Osteoblast (primary cell): ENCODE measurements at regions not wholly inside any gene's neighbourhood (a gene's known extent, or its start where the extent isn't known, plus 50 kb on each side); places are given as distances from the start of the nearest gene placed in this dataset.
"Not testable (repeated sequence)": the region's sequence is repeated elsewhere in the genome, so short reads cannot be mapped to it uniquely, and the experiment has no call there.

ENCODE experiments used
- DNase-seq: peaks from one replicate; pipeline ENCODE4 v3.0.0; 2011; ENCODE audit warnings: low spot score, mixed read lengths; ENCODE audit not compliant: insufficient read length; ENCODE audit errors: missing footprints
- H2AFZ ChIP-seq: 2 replicates; pipeline ENCODE4 v1.6.0; 2011; ENCODE audit warnings: mild to moderate bottlenecking, low read length
- H3K27ac ChIP-seq: 2 replicates; pipeline ENCODE4 v1.5.1; 2011; ENCODE audit warnings: mild to moderate bottlenecking, low read depth, low read length, moderate library complexity
- H3K27me3 ChIP-seq: 2 replicates; pipeline ENCODE4 v1.6.0; 2012; ENCODE audit warnings: mild to moderate bottlenecking, control low read depth, inconsistent platforms, low read length, moderate library complexity; ENCODE audit not compliant: insufficient read depth
- H3K36me3 ChIP-seq: 2 replicates; pipeline ENCODE4 v1.5.1; 2011; ENCODE audit warnings: mild to moderate bottlenecking, low read length, control low read depth, moderate library complexity; ENCODE audit not compliant: insufficient read depth
- H3K4me1 ChIP-seq: 2 replicates; pipeline ENCODE4 v1.5.1; 2011; ENCODE audit warnings: mild to moderate bottlenecking, low read length, control low read depth, moderate library complexity; ENCODE audit not compliant: insufficient read depth
- H3K4me2 ChIP-seq: 2 replicates; pipeline ENCODE4 v1.6.0; 2011; ENCODE audit warnings: mild to moderate bottlenecking, low read length; ENCODE audit not compliant: insufficient read depth
- H3K4me3 ChIP-seq: fragments of 200-600 bp; sonication (generic); 3 replicates; pipeline ENCODE4 v1.5.1; 2012; ENCODE audit warnings: mild to moderate bottlenecking, low read length, inconsistent platforms; ENCODE audit not compliant: insufficient read depth
- H3K79me2 ChIP-seq: 2 replicates; pipeline ENCODE4 v1.6.0; 2012; ENCODE audit warnings: mild to moderate bottlenecking, low read length, control low read depth, inconsistent platforms; ENCODE audit not compliant: insufficient read depth
- H3K9me3 ChIP-seq: 2 replicates; pipeline ENCODE4 v1.5.1; 2011; ENCODE audit warnings: low read depth, low read length, control low read depth
- H4K20me1 ChIP-seq: 2 replicates; pipeline ENCODE4 v1.6.0; 2012; ENCODE audit warnings: mild to moderate bottlenecking, low read length, control low read depth; ENCODE audit not compliant: insufficient read depth
- TF ChIP-seq, protein P1 (sequence below): IDR thresholded peaks from 2 replicates; pipeline ENCODE4 v1.5.1; 2011; ENCODE audit warnings: mild to moderate bottlenecking, low read depth, low read length, moderate library complexity; ENCODE audit errors: extremely low read depth

DNA sequence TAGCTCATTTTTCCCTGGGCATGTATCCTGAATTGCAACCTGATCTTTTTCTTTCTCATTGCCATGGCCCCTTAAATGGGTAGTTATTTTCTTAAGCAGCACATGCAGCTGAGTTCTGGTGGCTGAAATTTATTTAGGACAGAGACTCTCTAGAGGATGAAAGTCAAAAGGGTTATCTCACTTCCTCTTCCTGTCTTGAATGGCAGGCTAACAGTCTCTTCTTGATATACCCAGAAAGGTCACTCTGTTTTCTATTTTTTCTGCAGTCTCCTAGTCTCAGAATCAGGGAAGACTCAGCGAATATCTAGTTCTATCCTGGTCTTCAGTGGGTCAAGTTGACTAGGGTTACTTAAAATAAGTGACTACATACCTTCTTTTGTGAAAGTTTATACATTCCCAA lies 243.3 kb downstream of the EPHA7 start:
- no peaks in the 10 kb centered on the region for H3K27me3 ChIP-seq
- no peak overlapping the region for H3K4me3 ChIP-seq
- no peak overlapping the region for H3K4me2 ChIP-seq
- H3K79me2 ChIP-seq = no peaks in the 10 kb centered on the region
- H3K9me3 ChIP-seq = no peaks in the 10 kb centered on the region
- H3K36me3 ChIP-seq = no peaks in the 10 kb centered on the region
- H4K20me1 ChIP-seq = no peaks in the 10 kb centered on the region
- TF ChIP-seq, protein P1, sequence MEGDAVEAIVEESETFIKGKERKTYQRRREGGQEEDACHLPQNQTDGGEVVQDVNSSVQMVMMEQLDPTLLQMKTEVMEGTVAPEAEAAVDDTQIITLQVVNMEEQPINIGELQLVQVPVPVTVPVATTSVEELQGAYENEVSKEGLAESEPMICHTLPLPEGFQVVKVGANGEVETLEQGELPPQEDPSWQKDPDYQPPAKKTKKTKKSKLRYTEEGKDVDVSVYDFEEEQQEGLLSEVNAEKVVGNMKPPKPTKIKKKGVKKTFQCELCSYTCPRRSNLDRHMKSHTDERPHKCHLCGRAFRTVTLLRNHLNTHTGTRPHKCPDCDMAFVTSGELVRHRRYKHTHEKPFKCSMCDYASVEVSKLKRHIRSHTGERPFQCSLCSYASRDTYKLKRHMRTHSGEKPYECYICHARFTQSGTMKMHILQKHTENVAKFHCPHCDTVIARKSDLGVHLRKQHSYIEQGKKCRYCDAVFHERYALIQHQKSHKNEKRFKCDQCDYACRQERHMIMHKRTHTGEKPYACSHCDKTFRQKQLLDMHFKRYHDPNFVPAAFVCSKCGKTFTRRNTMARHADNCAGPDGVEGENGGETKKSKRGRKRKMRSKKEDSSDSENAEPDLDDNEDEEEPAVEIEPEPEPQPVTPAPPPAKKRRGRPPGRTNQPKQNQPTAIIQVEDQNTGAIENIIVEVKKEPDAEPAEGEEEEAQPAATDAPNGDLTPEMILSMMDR = no peak
- H3K4me1 ChIP-seq = no peaks in the 10 kb centered on the region
- DNase-seq = no peak
- no peak overlapping the region for H2AFZ ChIP-seq
- no peak overlapping the region for H3K27ac ChIP-seq

DNA sequence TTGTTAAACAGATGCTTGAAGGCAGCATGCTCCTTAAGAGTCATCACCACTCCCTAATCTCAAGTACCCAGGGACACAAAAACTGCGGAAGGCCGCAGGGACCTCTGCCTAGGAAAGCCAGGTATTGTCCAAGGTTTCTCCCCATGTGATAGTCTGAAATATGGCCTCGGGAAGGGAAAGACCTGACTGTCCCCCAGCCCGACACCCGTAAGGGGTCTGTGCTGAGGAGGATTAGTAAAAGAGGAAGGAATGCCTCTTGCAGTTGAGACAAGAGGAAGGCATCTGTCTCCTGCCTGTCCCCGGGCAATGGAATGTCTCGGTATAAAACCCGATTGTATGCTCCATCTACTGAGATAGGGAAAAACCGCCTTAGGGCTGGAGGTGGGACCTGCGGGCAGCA lies 245.8 kb downstream of the EPHA7 start:
- not testable (repeated sequence) for H3K9me3 ChIP-seq, H3K27ac ChIP-seq

DNA sequence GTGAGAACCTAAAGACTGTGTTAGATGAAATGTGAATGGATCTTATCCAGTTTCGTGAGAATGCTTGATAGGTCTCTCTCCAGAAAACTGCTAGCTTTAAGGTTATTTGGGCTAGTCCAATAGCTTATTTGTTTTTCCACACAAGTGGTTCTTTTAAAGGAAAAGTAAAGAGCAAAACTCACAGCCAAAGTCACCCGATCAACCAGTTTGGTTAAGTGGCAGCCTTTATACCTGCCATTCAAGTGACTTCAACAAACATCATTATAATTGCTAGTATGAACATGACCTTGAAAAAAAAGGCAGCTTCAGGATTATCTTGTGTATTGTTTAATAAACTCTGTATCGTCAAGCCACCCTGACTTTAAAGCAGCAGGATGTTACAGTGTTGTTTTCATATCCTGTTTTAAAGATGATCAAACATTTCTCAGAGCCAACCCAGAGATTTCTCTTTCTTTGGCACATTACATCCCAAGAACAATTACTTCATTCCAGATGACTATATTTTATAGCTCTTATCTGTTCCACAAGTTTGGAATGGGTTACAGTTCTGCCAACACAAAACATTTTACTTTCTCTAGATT lies 253.4 kb downstream of the EPHA7 start:
- H3K9me3 ChIP-seq = peaks cover 4% of the 10 kb centered on the region

More for the DNA sequence above, 245.8 kb downstream of the EPHA7 start:
- not testable (repeated sequence) for H3K4me3 ChIP-seq, H3K4me2 ChIP-seq, DNase-seq, H3K79me2 ChIP-seq, H2AFZ ChIP-seq, H4K20me1 ChIP-seq, H3K36me3 ChIP-seq, H3K27me3 ChIP-seq, H3K4me1 ChIP-seq

DNA sequence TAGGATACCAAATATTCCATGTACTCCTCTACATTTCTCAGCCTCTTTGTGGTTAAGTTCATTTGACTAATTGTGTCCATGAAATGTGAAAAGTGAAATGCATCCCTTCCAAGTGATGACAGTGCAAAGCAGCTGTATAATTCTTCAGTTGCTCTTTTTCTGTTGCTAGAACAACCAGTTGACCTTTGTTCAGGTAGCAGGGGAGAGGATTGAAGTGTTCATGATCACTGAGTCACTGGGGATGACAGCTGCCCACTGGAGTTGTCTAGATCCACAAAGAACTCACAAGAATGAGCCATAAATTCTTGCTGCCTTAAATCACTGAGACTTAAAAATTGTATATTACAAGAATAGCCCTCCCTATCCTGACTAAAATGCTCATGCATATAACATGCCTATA lies 254.6 kb downstream of the EPHA7 start:
- H3K36me3 ChIP-seq = no peaks in the 10 kb centered on the region
- no peak overlapping the region for H3K27ac ChIP-seq
- no peak for DNase-seq
- H3K4me1 ChIP-seq = no peaks in the 10 kb centered on the region
- H3K79me2 ChIP-seq = no peaks in the 10 kb centered on the region
- TF ChIP-seq, protein P1 = no peak
- no peak overlapping the region for H3K4me3 ChIP-seq
- peaks cover 4% of the 10 kb centered on the region for H3K9me3 ChIP-seq
- H3K4me2 ChIP-seq = no peak overlapping the region
- H4K20me1 ChIP-seq = no peaks in the 10 kb centered on the region
- H3K27me3 ChIP-seq = no peaks in the 10 kb centered on the region
- H2AFZ ChIP-seq = no peak overlapping the region

More for the DNA sequence above, 253.4 kb downstream of the EPHA7 start:
- Histone ChIP-seq H3K4me1 (no peaks in the 10 kb centered on the region), H3K36me3 (no peaks in the 10 kb centered on the region), H2AFZ (no peak overlapping the region), H3K27ac (no peak overlapping the region), H3K4me2 (no peak overlapping the region), H3K4me3 (no peak overlapping the region), H3K27me3 (no peaks in the 10 kb centered on the region), H3K79me2 (no peaks in the 10 kb centered on the region), H4K20me1 (no peaks in the 10 kb centered on the region)
- TF ChIP-seq, protein P1 = no peak
- DNase-seq = no peak
